Neural progenitor cell (in vitro differentiated cells): ENCODE measurements at regions not wholly inside any gene's neighbourhood (a gene's known extent, or its start where the extent isn't known, plus 50 kb on each side); places are given as distances from the start of the nearest gene placed in this dataset.

Experiments used
- CTCF ChIP-seq: fragments of 200-600 bp; sonication (generic); IDR thresholded peaks from 2 replicates; pipeline ENCODE4 v1.5.1; 2017; ENCODE audit warnings: antibody characterized with exemption, mild to moderate bottlenecking
- EZH2 ChIP-seq: fragments of 200-600 bp; sonication (generic); IDR thresholded peaks from 2 replicates; pipeline ENCODE4 v1.6.1; 2017; ENCODE audit warnings: antibody characterized with exemption, mild to moderate bottlenecking, moderate library complexity
- EZH2phosphoT487 ChIP-seq: fragments of 200-600 bp; sonication (generic); IDR thresholded peaks from 2 replicates; pipeline ENCODE4 v1.6.1; 2017; ENCODE audit warnings: antibody characterized with exemption

GRCh38 chr17:70319516-70319915 is 150.2 kb downstream of the KCNJ2 start:
- no peak for TF ChIP-seq CTCF
- TF ChIP-seq EZH2phosphoT487 = no peak
- TF ChIP-seq EZH2 = no peak
